Neural progenitor cell (in vitro differentiated cells): ENCODE measurements at regions not wholly inside any gene's neighbourhood (a gene's known extent, or its start where the extent isn't known, plus 50 kb on each side); places are given as distances from the start of the nearest gene placed in this dataset.

Experiments
- EZH2phosphoT487 ChIP-seq: fragments of 200-600 bp; sonication (generic); IDR thresholded peaks from 2 replicates; pipeline ENCODE4 v1.6.1; 2017; ENCODE audit warnings: antibody characterized with exemption
- TF ChIP-seq, protein P1 (sequence below): fragments of 200-600 bp; sonication (generic); IDR thresholded peaks from 2 replicates; pipeline ENCODE4 v1.5.1; 2017; ENCODE audit warnings: antibody characterized with exemption, mild to moderate bottlenecking

DNA sequence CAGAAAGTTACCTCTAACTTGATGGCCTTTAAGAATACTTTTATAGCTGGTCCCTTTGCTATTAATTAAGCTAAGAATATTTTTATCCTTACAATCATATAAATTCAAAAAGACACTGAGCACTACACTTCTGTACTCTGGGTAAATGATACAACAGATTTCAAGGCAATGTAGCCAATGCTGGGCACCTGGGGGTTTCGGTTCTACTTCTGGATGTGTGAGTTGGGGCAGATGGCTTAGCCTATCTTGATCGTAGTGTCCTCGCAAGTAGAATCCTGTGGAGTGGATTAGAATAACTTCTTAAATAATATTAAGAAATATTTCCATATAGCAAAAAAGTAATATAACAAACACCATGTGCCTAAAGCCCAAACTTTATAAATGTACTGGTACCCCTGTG lies 96.9 kb upstream of the NT5E start:
- TF ChIP-seq, protein P1, sequence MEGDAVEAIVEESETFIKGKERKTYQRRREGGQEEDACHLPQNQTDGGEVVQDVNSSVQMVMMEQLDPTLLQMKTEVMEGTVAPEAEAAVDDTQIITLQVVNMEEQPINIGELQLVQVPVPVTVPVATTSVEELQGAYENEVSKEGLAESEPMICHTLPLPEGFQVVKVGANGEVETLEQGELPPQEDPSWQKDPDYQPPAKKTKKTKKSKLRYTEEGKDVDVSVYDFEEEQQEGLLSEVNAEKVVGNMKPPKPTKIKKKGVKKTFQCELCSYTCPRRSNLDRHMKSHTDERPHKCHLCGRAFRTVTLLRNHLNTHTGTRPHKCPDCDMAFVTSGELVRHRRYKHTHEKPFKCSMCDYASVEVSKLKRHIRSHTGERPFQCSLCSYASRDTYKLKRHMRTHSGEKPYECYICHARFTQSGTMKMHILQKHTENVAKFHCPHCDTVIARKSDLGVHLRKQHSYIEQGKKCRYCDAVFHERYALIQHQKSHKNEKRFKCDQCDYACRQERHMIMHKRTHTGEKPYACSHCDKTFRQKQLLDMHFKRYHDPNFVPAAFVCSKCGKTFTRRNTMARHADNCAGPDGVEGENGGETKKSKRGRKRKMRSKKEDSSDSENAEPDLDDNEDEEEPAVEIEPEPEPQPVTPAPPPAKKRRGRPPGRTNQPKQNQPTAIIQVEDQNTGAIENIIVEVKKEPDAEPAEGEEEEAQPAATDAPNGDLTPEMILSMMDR = no peak
- no peak for TF ChIP-seq EZH2phosphoT487
